ENCODE measurements at regions not wholly inside any gene's neighbourhood (a gene's known extent, or its start where the extent isn't known, plus 50 kb on each side); places are given as distances from the start of the nearest gene placed in this dataset.
A peak's percentile ranks its signal among the peaks of the same experiment; 100 is the strongest.

DNA sequence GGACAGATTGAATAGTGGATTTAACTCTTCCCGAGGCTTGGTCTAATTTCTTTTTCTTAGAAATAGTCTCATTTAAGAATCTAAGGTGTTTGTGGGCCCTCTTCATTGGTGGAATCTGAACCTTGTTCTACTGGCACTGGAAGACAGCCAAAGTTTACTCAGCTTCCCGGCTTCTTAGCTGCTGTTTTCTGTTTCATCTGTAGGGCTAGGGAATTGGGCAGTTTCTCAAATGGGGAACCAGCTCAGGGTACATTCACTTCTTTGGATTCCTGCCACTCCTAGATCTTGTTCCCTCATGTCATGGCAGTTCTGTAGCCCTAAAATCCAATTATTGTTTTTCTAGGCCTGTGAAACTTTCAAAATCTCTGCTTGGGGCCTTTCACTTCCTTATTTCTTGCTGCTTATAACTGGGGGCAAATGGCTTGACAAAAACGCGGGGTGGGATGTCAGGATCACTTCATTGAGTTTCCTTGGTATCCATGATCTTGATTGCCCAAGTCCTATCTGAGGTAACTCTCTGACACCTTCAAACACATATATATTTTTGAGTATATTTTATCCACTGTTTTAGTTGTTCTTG is 985.0 kb downstream of the C4orf33 start:
- DNase-seq, result no peak

GRCh38 chr4:130090427-130090826 is 994.5 kb downstream of the C4orf33 start:
- DNase-seq, result peak in 1 of 5 donors; percentile 7

GRCh38 chr4:130092187-130093015 is 996.4 kb downstream of the C4orf33 start:
- DNase-seq, result no peak

DNA sequence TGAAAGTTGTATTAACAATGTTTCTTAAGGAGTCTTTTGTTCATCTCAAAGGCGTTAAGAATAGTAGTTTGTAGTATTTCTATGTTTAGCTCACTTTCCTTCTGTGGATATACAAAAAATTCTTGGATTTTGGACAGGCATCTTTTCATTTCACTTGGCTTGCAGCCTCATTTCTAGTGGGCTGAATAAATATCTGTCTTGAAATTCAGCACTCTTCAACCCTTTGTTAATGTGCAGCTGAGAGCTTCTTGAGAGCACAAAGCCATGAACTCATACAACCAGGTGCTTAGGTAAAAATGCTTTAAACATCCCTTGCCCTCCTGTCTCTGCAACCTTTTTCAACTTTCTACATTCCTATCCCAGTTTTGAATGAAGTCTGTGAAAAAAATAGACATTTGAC is 1003.2 kb downstream of the C4orf33 start:
- DNase-seq, result no peak

- no peak for DNase-seq
These were observed 1014.2 kb downstream of the C4orf33 start for GRCh38 chr4:130110189-130110588.

- no peak for DNase-seq
These were observed 1014.8 kb downstream of the C4orf33 start for GRCh38 chr4:130110770-130111169.

DNA sequence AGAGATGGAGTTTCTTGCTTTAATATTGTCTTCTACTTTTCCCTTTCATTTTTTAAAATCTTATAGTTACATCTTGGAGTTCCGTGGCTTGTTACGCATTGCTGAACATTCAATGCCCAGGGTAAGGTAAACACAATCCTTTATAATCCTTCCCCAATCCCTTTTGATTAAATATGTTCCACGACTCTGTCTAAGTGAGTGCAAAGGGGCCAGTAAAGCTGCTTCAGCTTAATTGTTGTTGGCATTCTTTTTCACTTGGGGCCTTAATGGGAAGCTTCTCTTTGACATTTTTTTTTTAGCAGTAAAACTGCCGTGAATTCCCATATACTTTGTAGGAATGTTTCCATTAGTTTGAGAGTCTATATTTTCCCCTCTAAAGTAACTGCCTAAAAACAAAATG is 1028.1 kb downstream of the C4orf33 start:
- DNase-seq, result no peak

- DNase-seq, result no peak
These were observed 1029.5 kb downstream of the C4orf33 start for GRCh38 chr4:130125467-130125866.

- DNase-seq, result no peak
These were observed 1031.3 kb downstream of the C4orf33 start for GRCh38 chr4:130127297-130127696.

- DNase-seq, result no peak
These were observed 1035.6 kb downstream of the C4orf33 start for GRCh38 chr4:130131536-130131935.

GRCh38 chr4:130141651-130142050 is 1045.7 kb downstream of the C4orf33 start:
- DNase-seq, result no peak

DNA sequence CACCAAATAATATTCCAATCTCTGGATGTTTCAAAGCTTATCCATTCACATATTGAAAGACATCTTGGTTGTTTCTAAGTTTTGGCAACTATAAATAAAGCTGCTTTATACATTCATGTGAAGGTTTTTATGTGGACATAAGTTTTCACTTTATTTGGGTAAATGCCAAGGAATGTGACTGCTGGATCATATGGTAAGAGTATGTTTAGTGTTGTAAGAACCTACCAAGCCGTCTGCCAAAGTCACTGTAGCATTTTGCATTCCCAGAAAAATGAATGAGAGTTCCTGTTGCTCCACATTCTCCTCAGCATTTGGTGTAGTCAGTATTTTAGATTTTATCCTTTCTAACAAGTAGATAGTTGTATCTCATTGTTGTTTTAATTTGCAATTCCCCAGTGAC is 1047.7 kb downstream of the C4orf33 start:
- DNase-seq, result no peak

- DNase-seq, result no peak
These were observed 1050.8 kb downstream of the C4orf33 start for GRCh38 chr4:130146773-130147172.

GRCh38 chr4:130147641-130148040 is 1051.7 kb downstream of the C4orf33 start:
- no peak for DNase-seq

GRCh38 chr4:130154901-130155300 is 1058.9 kb downstream of the C4orf33 start:
- no peak for DNase-seq

GRCh38 chr4:130163701-130164100 is 1067.7 kb downstream of the C4orf33 start:
- no peak for DNase-seq

GRCh38 chr4:130165381-130165780 is 1069.4 kb downstream of the C4orf33 start:
- DNase-seq, result no peak

DNA sequence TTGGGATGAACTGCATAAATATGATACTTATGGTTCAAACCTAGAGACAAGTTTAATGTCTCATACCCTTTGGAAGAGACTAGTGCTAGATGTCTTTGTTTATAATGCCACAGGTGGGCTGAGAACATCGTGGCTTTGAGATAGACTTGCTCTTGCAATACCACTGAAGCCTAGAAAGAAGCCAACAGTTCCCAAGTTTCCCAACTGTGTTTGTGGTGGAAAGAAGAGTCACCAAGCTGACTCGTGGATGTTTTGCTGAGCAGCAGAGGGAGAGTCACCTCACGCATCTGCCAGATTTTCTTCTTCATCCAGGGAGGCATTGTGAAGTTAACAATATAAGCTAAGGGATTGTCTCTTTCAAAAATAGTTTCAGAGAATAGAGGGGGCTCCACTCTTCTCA is 1076.2 kb downstream of the C4orf33 start:
- DNase-seq, result no peak

DNA sequence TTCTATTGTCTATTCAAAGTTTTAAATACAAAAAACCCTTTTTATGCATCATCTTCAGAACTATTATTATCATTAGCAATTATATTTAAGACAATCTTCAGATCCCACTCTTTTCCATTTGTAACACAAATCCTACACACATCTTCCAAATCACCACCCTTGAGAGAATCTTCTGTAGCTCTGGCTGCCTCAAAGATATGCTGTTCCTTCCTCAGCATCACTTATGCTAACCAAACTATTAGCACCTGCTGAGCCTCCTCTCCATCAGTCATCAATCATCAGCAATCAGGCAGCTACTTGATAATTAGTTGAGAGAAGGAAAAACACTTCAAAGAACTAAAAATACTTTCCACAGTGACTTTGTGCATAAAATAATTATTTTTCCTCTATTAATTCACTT is 1082.2 kb downstream of the C4orf33 start:
- DNase-seq, result no peak

DNA sequence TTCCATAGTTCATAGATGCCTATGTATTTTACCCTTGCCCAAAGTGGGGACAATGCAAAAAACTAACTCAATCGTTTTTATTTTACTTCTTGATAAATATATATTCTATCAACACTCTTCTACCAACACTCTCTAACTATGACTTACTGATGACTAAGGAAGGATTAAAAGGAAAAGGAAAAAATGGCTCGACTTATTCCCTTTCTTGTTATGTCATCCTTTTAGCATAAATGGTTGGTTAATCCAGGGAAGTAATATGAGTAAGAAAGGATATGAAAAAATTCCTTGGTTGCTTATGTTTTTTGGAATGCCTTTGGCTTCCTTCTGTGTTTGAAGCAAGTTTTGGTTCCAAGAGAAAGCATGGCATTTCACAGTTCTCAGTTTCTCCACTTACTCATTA is 1087.1 kb downstream of the C4orf33 start:
- DNase-seq, result no peak

DNA sequence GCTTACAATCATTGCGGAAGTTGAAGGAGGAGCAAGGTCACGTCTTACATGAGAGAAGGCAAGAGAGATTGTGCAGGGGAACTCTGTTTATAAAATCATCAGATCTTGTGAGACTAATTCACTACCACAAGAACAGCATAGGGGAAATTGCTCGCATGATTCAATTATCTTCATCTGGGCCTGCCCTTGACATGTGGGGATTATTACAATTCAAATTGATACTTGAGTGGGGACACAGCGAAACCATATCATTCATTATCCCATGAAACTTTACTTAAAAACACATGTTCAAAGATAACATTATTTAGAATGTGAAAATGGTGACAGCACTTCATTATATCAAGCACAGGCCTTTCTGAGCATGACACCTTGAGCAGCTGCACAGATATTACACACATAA is 1087.8 kb downstream of the C4orf33 start:
- DNase-seq, result no peak

GRCh38 chr4:130185123-130185522 is 1089.2 kb downstream of the C4orf33 start:
- no peak for DNase-seq

GRCh38 chr4:130186931-130187330 is 1091.0 kb downstream of the C4orf33 start:
- DNase-seq, result no peak

DNA sequence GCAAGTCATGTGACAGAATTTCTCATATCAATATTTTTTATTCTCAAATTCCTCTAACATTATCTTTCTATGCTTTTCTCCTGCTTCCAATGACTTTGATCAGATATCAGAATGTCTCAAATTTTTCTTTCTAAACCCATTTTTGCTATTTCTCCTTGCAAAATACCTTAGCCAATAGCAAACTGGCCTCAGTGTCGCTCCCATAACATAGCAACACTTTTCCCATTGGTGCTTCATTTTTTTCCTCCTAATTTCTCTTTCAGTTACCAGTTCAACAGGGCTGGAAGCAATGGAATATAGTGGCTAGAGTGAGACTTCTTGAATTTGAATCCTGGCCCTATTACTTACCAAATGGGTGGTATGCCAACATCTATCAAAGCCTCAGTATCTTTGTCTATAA is 1091.6 kb downstream of the C4orf33 start:
- DNase-seq, result no peak

DNA sequence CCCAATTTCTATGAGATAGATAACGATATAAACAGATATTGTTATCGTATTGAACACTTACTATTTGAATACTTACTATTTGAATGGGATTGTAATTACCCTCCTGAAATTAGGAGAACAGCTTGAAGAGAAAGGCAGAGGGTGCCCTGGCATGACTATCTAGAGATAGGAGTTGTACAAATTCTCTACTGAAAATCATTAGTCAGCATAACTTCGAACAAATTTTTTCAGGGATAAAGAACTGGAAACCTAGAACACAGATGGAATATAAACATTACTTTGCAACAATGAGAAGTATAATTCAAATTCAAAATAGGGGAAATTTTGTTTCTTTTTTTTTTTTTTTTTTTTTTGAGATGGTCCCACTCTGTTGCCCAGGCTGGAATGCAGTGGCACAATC is 1096.8 kb downstream of the C4orf33 start:
- no peak for DNase-seq

Measured in T-helper 1 cell (primary cell).